PC-9 (cell line): ENCODE measurements at regions not wholly inside any gene's neighbourhood (a gene's known extent, or its start where the extent isn't known, plus 50 kb on each side); places are given as distances from the start of the nearest gene placed in this dataset.

Source experiments
- EZH2 ChIP-seq: fragments of 200-600 bp; sonication (generic); IDR thresholded peaks from 2 replicates; pipeline ENCODE4 v1.8.0; 2017; ENCODE audit warnings: antibody characterized with exemption, low read depth
- TF ChIP-seq, protein P1 (sequence below): fragments of 200-600 bp; sonication (generic); conservative IDR thresholded peaks from 2 replicates; pipeline ENCODE4 v1.6.1; 2017; ENCODE audit warnings: mixed run types, antibody characterized with exemption, mild to moderate bottlenecking, moderate library complexity

DNA sequence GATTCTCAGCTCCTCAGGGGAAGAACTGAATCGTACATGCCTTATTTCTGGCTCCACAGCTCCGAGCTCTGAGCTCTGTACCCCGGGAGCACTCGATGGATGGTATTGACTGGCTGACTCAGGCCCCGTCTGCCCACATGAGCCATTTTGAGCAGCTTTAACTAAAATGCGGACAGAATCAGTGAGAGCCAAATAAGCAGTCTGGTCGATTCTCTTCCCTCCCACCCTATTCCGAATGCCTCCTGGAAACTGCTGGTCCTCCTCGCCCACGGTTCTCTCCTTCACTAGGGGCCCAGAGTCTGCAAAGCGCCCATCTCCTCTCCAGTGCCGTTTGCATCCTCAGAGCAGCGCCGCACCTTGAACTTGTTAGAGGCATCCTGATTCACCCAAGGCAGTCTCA is 125.9 kb upstream of the IRF2BP2 start:
- TF ChIP-seq, protein P1, sequence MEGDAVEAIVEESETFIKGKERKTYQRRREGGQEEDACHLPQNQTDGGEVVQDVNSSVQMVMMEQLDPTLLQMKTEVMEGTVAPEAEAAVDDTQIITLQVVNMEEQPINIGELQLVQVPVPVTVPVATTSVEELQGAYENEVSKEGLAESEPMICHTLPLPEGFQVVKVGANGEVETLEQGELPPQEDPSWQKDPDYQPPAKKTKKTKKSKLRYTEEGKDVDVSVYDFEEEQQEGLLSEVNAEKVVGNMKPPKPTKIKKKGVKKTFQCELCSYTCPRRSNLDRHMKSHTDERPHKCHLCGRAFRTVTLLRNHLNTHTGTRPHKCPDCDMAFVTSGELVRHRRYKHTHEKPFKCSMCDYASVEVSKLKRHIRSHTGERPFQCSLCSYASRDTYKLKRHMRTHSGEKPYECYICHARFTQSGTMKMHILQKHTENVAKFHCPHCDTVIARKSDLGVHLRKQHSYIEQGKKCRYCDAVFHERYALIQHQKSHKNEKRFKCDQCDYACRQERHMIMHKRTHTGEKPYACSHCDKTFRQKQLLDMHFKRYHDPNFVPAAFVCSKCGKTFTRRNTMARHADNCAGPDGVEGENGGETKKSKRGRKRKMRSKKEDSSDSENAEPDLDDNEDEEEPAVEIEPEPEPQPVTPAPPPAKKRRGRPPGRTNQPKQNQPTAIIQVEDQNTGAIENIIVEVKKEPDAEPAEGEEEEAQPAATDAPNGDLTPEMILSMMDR = no peak
- no peak for TF ChIP-seq EZH2
